ENCODE measurements at regions not wholly inside any gene's neighbourhood (a gene's known extent, or its start where the extent isn't known, plus 50 kb on each side); places are given as distances from the start of the nearest gene placed in this dataset.

DNA sequence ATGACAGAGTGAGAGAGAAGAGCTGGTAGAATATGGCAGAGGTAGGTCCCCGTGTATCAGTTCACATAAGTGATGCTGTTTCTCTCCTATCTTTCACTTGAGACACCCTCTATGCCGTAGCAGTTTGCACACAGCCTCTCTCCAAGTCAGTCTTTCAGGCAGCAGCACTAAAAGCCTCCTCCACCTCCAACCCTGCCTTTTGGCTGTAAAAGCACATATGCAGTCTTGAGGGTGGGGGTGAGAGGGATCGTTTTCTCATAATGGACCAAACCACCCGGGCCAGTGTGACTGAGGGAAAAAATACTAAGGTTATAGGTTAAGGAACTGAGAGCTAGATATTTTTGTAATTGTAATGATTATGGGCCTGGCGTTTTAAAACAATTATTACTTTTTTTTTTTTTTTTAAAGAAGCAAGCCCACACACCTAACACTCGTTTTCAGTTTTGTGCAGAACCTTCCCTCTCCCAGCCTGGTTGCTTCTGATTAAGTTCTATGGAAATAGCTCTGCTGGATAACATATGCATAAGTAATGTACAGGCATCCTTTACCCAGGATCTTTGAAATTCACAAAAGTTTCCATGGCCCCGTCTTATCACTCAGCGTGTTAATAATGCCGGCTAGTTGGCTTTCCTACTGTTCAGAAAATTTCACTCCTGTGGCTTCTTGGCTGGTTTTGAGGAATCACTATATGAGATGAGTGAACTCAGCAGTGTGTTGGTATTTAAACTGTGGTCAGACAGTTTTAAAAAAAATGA is 112.2 kb upstream of the MEIS1 start:
- no peak overlapping the region for H3K4me3 ChIP-seq (replicated peaks; ENCODE audit: low read depth, low read length)
- TF ChIP-seq, protein P1, sequence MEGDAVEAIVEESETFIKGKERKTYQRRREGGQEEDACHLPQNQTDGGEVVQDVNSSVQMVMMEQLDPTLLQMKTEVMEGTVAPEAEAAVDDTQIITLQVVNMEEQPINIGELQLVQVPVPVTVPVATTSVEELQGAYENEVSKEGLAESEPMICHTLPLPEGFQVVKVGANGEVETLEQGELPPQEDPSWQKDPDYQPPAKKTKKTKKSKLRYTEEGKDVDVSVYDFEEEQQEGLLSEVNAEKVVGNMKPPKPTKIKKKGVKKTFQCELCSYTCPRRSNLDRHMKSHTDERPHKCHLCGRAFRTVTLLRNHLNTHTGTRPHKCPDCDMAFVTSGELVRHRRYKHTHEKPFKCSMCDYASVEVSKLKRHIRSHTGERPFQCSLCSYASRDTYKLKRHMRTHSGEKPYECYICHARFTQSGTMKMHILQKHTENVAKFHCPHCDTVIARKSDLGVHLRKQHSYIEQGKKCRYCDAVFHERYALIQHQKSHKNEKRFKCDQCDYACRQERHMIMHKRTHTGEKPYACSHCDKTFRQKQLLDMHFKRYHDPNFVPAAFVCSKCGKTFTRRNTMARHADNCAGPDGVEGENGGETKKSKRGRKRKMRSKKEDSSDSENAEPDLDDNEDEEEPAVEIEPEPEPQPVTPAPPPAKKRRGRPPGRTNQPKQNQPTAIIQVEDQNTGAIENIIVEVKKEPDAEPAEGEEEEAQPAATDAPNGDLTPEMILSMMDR (IDR thresholded peaks at IDR 0.05; ENCODE audit: low read depth, low read length, missing control alignments) = no peak
- DNase-seq (ENCODE audit: extremely low read depth, low read depth) = no peak

DNA sequence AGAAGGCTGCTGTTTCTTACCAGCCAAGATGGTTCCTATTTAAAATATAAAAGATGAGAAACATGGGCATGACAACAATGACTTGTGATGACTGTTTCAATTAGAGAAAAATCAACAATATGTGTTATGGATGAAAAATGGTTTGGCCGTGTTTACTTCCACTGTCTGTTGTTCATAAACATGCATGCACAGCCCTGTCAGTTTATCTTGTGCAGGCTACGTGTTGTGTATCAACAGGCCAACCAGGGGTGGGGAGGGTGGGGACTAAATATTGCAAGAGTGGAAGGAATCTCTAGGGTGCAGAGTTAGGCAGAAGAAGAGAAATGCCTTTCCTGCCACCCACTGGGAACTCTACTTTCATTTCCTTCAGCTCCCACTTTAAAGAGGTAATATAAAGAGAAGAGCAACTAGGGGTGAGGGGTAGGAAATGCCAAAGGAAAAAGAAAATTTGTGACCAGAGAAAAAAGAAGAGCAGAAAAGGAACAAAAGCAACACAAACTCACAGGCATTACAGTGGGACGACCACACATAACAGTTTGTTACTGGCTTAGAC is 116.8 kb upstream of the MEIS1 start:
- H3K4me3 ChIP-seq (replicated peaks; ENCODE audit: low read depth, low read length) = no peak overlapping the region
- DNase-seq (ENCODE audit: extremely low read depth, low read depth) = no peak
- TF ChIP-seq, protein P1 (IDR thresholded peaks at IDR 0.05; ENCODE audit: low read depth, low read length, missing control alignments) = no peak

DNA sequence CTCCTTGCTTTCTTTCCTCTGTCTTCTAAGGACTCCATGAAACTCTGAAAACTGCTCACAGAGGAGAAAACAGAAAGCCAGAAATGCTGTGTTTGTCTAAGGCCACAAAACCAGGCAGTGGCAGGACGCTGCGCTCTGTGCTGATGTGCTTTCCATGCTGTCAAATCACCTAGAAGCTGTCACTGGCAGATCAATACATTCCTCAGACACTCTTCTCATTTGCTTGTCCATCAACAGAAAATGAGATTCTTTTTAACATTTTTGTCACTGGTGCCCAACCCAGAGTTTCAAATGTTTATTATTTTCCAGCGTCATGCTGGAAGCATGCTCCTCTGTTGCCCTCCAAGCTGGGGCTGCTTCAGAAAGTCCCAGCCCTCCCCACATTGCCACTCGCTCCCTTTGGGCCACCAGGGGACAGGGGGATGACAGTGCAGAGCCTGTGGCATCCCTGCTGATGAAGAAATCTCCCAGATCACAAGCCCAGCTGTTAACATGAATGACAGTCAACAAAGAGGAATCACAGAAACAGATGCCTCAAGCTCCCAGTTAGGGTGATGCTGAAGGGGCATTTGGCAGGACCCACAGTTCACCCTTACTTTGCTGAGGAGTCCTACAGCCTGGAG is 117.5 kb upstream of the MEIS1 start:
- DNase-seq (ENCODE audit: extremely low read depth, low read depth) = no peak
- no peak overlapping the region for H3K4me3 ChIP-seq (replicated peaks; ENCODE audit: low read depth, low read length)
- TF ChIP-seq, protein P1 (IDR thresholded peaks at IDR 0.05; ENCODE audit: low read depth, low read length, missing control alignments) = no peak

DNA sequence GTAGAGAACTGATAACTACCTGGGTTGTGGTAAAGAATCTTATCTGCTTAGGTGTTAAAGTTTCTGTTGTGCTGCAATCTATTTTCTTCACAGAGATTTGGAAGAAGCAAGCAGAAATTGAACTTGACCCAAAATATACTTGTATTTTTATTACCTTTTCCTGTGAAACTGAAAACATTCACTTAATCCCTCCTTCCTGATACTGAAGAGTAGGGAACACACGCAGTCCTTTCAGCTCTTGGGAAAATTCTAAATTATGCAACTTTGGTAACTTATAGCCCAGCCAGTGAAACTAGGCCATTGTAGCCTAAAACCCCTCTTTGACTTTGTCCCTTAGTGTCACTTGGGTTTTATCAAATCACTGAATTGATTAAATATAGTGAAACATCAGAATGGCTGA is 128.4 kb upstream of the MEIS1 start:
- no peak for DNase-seq (ENCODE audit: extremely low read depth, low read depth)
- TF ChIP-seq, protein P1 (IDR thresholded peaks at IDR 0.05; ENCODE audit: low read depth, low read length, missing control alignments) = no peak
- H3K4me3 ChIP-seq (replicated peaks; ENCODE audit: low read depth, low read length) = no peak overlapping the region

DNA sequence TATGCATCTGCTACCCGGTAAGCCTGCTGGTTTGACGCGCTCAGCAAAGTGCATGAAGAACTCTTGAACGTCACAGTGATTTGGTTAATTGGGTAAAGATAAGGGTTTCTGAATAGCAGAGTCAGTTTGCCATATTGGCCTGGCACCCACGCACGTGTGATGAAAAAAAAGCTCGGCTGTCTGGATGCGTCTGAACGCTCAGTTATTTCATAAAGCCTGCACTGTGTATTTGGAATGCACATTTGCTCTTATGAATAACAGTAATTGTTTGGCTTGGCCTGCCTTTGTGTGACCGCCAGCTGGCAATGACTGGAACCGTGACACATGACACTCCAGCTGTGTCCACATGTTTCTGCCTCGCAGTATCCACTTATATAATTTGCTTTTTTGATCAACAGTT is 129.2 kb upstream of the MEIS1 start:
- DNase-seq (ENCODE audit: extremely low read depth, low read depth) = no peak
- TF ChIP-seq, protein P1 (IDR thresholded peaks at IDR 0.05; ENCODE audit: low read depth, low read length, missing control alignments) = no peak
- no peak overlapping the region for H3K4me3 ChIP-seq (replicated peaks; ENCODE audit: low read depth, low read length)

DNA sequence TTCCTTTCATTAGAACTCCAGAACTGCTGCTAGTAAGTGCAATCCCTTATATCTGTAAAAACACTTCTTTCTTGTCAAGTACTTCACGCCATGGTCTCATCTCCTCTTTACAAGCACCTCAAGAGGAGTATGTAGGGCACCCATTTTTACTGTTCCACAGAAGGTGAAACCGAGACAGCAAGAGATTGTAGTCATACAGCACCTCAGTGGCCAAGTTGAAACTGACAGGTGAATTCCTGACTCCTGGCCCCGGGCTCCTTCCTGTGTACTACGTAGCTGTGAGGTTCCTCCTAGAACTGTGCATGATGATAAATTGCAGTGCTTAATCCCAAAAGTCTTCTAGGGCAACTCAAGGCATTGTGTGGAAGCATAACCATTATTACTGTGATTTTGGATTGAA is 131.5 kb upstream of the MEIS1 start:
- TF ChIP-seq, protein P1 (IDR thresholded peaks at IDR 0.05; ENCODE audit: low read depth, low read length, missing control alignments) = no peak
- H3K4me3 ChIP-seq (replicated peaks; ENCODE audit: low read depth, low read length) = no peak overlapping the region
- DNase-seq (ENCODE audit: extremely low read depth, low read depth) = no peak

Data from HFF-Myc (cell line).